Activated naive CD4-positive, alpha-beta T cell treated with anti-CD3 and anti-CD28 coated beads, Interleukin-2, amount 10 ng/mL, durations not matched to agents 7 days and 5 days (primary cell): ENCODE measurements at regions not wholly inside any gene's neighbourhood (a gene's known extent, or its start where the extent isn't known, plus 50 kb on each side); places are given as distances from the start of the nearest gene placed in this dataset.
"Not testable (repeated sequence)": the region's sequence is repeated elsewhere in the genome, so short reads cannot be mapped to it uniquely, and the experiment has no call there.

Experiments used
- CTCF ChIA-PET: fragments of 350-600 bp; sonication (Branson Sonifier 250); formaldehyde crosslinking; loops from one replicate; lab custom pipeline; 2021; ENCODE audit warnings: antibody characterized with exemption; lab: Charles Lee
- DNase-seq: peaks from one replicate; pipeline ENCODE4 v3.0.0-alpha.2; 2020
- H3K27ac Mint-ChIP-seq: one replicate; pipeline ENCODE4 v1.8.0; 2021; ENCODE audit warnings: mild to moderate bottlenecking, moderate library complexity, mixed read lengths
- H3K27me3 Mint-ChIP-seq: one replicate; pipeline ENCODE4 v1.8.0; 2021; ENCODE audit warnings: mild to moderate bottlenecking, mixed read lengths
- H3K36me3 Mint-ChIP-seq: one replicate; pipeline ENCODE4 v1.8.0; 2021; ENCODE audit warnings: mixed read lengths
- H3K4me1 Mint-ChIP-seq: one replicate; pipeline ENCODE4 v1.8.0; 2021; ENCODE audit warnings: mixed read lengths
- H3K4me3 Mint-ChIP-seq: one replicate; pipeline ENCODE4 v1.8.0; 2021; ENCODE audit warnings: mild to moderate bottlenecking, moderate library complexity, mixed read lengths
- H3K9me3 Mint-ChIP-seq: one replicate; pipeline ENCODE4 v1.8.0; 2021; ENCODE audit warnings: mixed read lengths

GRCh38 chr4:18198653-18199052, 177.1 kb upstream of the LCORL start:
- H3K4me1 Mint-ChIP-seq = no peaks in the 10 kb centered on the region
- CTCF ChIA-PET = no interaction called here
- no peaks in the 10 kb centered on the region for H3K36me3 Mint-ChIP-seq
- H3K4me3 Mint-ChIP-seq = no peak overlapping the region
- no peak for DNase-seq
- no peaks in the 10 kb centered on the region for H3K27me3 Mint-ChIP-seq
- H3K9me3 Mint-ChIP-seq = no peaks in the 10 kb centered on the region
- no peak overlapping the region for H3K27ac Mint-ChIP-seq

DNA sequence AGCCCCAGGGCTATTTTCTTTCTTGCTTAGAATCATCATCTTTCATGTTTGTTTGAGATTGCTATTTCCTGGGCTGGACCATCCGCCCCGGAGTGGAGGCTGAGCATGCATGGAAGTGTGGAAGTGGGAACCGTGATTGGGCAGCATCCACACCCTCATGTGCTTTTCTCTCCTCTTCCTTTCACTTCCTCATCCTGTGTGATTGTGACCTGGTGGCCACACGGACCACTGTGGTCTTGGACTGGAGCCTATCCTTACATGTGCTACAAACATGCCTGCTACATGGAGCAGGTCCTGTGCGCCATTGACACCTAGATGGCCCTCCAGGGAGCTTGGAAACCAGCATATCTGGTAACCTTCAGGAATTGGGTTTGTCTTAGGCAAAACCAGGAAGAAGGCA, 175.9 kb upstream of the LCORL start:
- H3K36me3 Mint-ChIP-seq = no peaks in the 10 kb centered on the region
- CTCF ChIA-PET = no interaction called here

GRCh38 chr4:18194278-18194677, 172.7 kb upstream of the LCORL start:
- no peak for DNase-seq
- Mint-ChIP-seq H3K27me3 (no peaks in the 10 kb centered on the region), H3K27ac (no peak overlapping the region), H3K36me3 (no peaks in the 10 kb centered on the region), H3K4me3 (no peak overlapping the region), H3K4me1 (no peaks in the 10 kb centered on the region), H3K9me3 (no peaks in the 10 kb centered on the region)
- CTCF ChIA-PET = no interaction called here

More for the DNA sequence above, 175.9 kb upstream of the LCORL start:
- DNase-seq = no peak
- Mint-ChIP-seq H3K27ac (no peak overlapping the region), H3K27me3 (no peaks in the 10 kb centered on the region), H3K4me1 (no peaks in the 10 kb centered on the region), H3K9me3 (no peaks in the 10 kb centered on the region), H3K4me3 (no peak overlapping the region)

- DNase-seq = no peak
- Mint-ChIP-seq H3K27ac (no peak overlapping the region), H3K27me3 (no peaks in the 10 kb centered on the region), H3K4me3 (no peak overlapping the region), H3K4me1 (no peaks in the 10 kb centered on the region), H3K36me3 (no peaks in the 10 kb centered on the region), H3K9me3 (no peaks in the 10 kb centered on the region)
- CTCF ChIA-PET = no interaction called here
Observed at GRCh38 chr4:18192901-18193300, 171.3 kb upstream of the LCORL start.

GRCh38 chr4:18185491-18185890, 163.9 kb upstream of the LCORL start:
- no peaks in the 10 kb centered on the region for H3K4me1 Mint-ChIP-seq
- no peaks in the 10 kb centered on the region for H3K27me3 Mint-ChIP-seq
- H3K36me3 Mint-ChIP-seq = no peaks in the 10 kb centered on the region
- no peaks in the 10 kb centered on the region for H3K9me3 Mint-ChIP-seq
- no peak overlapping the region for H3K4me3 Mint-ChIP-seq
- no peak for DNase-seq
- no peak overlapping the region for H3K27ac Mint-ChIP-seq
- CTCF ChIA-PET = no interaction called here

DNA sequence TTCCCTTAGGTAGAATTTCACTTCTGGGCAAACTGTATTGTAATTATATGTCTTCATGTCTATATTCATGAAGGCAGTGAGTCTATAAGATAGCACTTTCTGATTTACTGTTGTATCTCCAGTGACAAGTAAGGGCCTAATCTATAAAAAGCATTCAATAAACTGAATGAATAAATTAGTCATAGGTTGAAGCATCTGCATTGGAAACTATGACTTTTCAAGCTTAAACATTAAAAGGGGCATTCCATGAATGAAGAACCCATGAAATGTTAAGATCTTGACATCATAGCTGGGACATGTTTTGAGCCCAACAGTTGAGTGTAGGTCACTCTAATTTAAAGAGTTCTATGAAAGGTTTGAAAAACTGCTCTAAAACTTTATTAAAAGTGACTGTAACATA, 159.3 kb upstream of the LCORL start:
- Mint-ChIP-seq H3K27ac (no peak overlapping the region), H3K4me3 (no peak overlapping the region), H3K27me3 (no peaks in the 10 kb centered on the region), H3K9me3 (no peaks in the 10 kb centered on the region), H3K36me3 (no peaks in the 10 kb centered on the region), H3K4me1 (no peaks in the 10 kb centered on the region)
- CTCF ChIA-PET = no interaction called here
- DNase-seq = no peak

DNA sequence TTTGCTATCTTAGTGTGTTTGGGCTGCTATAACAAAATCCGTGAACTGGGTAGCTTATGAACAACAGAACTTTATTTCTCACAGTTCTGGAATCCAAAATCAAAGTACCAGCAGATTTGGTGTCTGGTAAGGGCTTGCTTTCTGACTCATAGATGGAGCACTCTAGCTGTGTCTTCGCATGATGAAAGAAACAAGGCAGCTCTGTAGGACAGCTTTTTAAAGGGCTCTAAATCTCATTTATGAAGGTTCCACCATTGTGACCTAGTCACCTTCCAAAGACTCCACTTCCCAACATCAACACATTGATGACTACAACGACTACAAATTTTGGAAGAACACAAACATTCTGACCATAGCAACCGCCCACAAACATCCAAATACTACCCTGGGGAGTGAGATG, 158.6 kb upstream of the LCORL start:
- Mint-ChIP-seq H3K4me3 (no peak overlapping the region), H3K9me3 (no peaks in the 10 kb centered on the region), H3K27me3 (no peaks in the 10 kb centered on the region), H3K27ac (no peak overlapping the region), H3K36me3 (no peaks in the 10 kb centered on the region), H3K4me1 (no peaks in the 10 kb centered on the region)
- DNase-seq = no peak
- CTCF ChIA-PET = no interaction called here

- DNase-seq = no peak
- Mint-ChIP-seq H3K9me3 (no peaks in the 10 kb centered on the region), H3K4me1 (no peaks in the 10 kb centered on the region), H3K27me3 (no peaks in the 10 kb centered on the region), H3K4me3 (no peak overlapping the region), H3K27ac (no peak overlapping the region), H3K36me3 (no peaks in the 10 kb centered on the region)
- CTCF ChIA-PET = no interaction called here
Observed at GRCh38 chr4:18171896-18172295, 150.3 kb upstream of the LCORL start.

DNA sequence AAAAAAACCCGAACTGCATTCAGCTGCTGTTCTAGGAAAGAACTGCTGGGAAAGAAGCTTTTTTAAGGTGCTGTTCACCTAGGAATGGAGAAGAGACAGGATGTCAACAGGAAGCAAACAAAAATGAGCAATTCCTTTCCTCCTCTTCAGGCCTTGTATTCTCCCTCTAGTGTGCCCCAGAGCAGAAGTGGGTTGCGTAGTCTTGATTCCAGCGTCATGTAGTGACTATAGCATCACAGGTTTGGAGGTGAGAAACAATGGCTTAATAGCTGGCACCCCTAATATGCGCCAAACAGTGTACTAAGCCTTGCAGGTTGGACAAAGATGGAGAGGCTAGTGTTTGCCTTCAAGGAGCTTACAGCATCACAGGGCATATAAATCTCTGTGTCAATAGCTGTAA, 146.3 kb upstream of the LCORL start:
- H3K27ac Mint-ChIP-seq = no peak overlapping the region
- H3K36me3 Mint-ChIP-seq = no peaks in the 10 kb centered on the region
- CTCF ChIA-PET = no interaction called here
- DNase-seq = no peak
- H3K4me1 Mint-ChIP-seq = no peaks in the 10 kb centered on the region
- H3K4me3 Mint-ChIP-seq = no peak overlapping the region
- no peaks in the 10 kb centered on the region for H3K27me3 Mint-ChIP-seq
- no peaks in the 10 kb centered on the region for H3K9me3 Mint-ChIP-seq

DNA sequence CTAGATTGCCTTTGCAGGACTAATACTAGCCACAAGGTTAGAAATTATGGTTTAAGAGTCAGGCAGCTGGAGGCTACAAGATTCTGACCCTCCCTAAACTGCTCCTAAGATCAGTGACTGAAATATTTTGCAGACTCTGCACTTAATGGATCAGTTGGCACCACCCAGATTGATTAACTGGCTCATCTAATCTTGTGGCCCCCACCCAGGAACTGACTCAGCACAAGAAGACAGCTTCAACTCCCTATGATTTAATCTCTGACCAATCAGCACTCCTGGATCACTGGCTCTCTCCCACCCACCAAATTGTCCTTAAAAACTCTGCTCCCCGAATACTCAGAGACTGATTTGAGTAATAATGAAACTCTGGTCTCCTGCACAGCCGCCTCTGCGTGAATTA, 145.4 kb upstream of the LCORL start:
- no peaks in the 10 kb centered on the region for H3K36me3 Mint-ChIP-seq
- CTCF ChIA-PET = no interaction called here
- H3K27me3 Mint-ChIP-seq = no peaks in the 10 kb centered on the region
- H3K4me3 Mint-ChIP-seq = no peak overlapping the region
- no peak for DNase-seq
- H3K27ac Mint-ChIP-seq = no peak overlapping the region
- no peaks in the 10 kb centered on the region for H3K4me1 Mint-ChIP-seq
- no peaks in the 10 kb centered on the region for H3K9me3 Mint-ChIP-seq

DNA sequence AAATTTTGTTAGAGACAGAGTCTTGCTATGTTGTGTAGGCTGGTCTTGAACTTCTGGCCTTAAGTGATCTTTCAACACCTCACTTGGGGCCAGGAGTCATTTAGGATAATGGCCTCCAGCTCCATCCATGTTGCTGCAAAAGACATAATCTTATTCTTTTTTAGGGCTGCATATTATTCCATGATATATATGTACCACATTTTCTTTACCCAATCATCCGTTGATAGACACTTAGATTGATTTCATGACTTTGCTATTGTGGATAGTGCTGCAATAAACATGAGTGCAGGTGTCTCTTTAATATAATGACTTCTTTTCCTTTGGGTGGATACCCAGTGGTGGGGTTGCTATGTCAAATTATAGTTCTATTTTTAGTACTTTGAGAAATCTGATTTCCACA, 140.9 kb upstream of the LCORL start:
- H3K27ac Mint-ChIP-seq = no peak overlapping the region
- no peaks in the 10 kb centered on the region for H3K27me3 Mint-ChIP-seq
- no peak for DNase-seq
- no peak overlapping the region for H3K4me3 Mint-ChIP-seq
- H3K9me3 Mint-ChIP-seq = no peaks in the 10 kb centered on the region
- CTCF ChIA-PET = no interaction called here
- no peaks in the 10 kb centered on the region for H3K4me1 Mint-ChIP-seq
- H3K36me3 Mint-ChIP-seq = no peaks in the 10 kb centered on the region

GRCh38 chr4:18159117-18159912, 137.8 kb upstream of the LCORL start:
- H3K27ac Mint-ChIP-seq, H3K4me3 Mint-ChIP-seq, DNase-seq, H3K9me3 Mint-ChIP-seq, H3K4me1 Mint-ChIP-seq, H3K36me3 Mint-ChIP-seq, CTCF ChIA-PET, H3K27me3 Mint-ChIP-seq: not testable (repeated sequence)

- CTCF ChIA-PET = no interaction called here
- no peaks in the 10 kb centered on the region for H3K9me3 Mint-ChIP-seq
- no peak for DNase-seq
Observed at GRCh38 chr4:18155067-18156041, 133.8 kb upstream of the LCORL start.

GRCh38 chr4:18138076-18138665, 116.6 kb upstream of the LCORL start:
- Mint-ChIP-seq H3K36me3 (no peaks in the 10 kb centered on the region), H3K27me3 (no peaks in the 10 kb centered on the region), H3K27ac (no peak overlapping the region), H3K4me1 (no peaks in the 10 kb centered on the region), H3K4me3 (no peak overlapping the region), H3K9me3 (no peaks in the 10 kb centered on the region)
- no peak for DNase-seq
- CTCF ChIA-PET = no interaction called here

More at GRCh38 chr4:18155067-18156041, 133.8 kb upstream of the LCORL start:
- H3K4me1 Mint-ChIP-seq = no peaks in the 10 kb centered on the region
- H3K27ac Mint-ChIP-seq = no peak overlapping the region
- H3K36me3 Mint-ChIP-seq = no peaks in the 10 kb centered on the region
- H3K4me3 Mint-ChIP-seq = no peak overlapping the region
- no peaks in the 10 kb centered on the region for H3K27me3 Mint-ChIP-seq
